Calu3 (cell line): ENCODE measurements at regions not wholly inside any gene's neighbourhood (a gene's known extent, or its start where the extent isn't known, plus 50 kb on each side); places are given as distances from the start of the nearest gene placed in this dataset.

ENCODE experiments used
- BruUV-seq: library from RNA; stranded (reverse); fragments of 400-500 nt; replicated peaks from 2 replicates; lab custom pipeline; 2021; lab: Mats Ljungman, UMichigan
- CTCF ChIA-PET: fragments of 300-600 bp; sonication (Branson Sonifier 250); formaldehyde crosslinking; loops from one replicate; lab custom pipeline; 2022; ENCODE audit warnings: antibody characterized with exemption; lab: Charles Lee
- DNase-seq: peaks from one replicate; pipeline ENCODE4 v3.0.0; 2022
- H3K27ac Mint-ChIP-seq: one replicate; pipeline ENCODE4 v1.8.0; 2022; ENCODE audit warnings: mixed read lengths; ENCODE audit not compliant: unreplicated experiment
- H3K27me3 Mint-ChIP-seq: one replicate; pipeline ENCODE4 v1.8.0; 2022; ENCODE audit warnings: mixed read lengths; ENCODE audit not compliant: unreplicated experiment
- H3K36me3 Mint-ChIP-seq: one replicate; pipeline ENCODE4 v1.8.0; 2022; ENCODE audit warnings: mild to moderate bottlenecking, moderate library complexity, mixed read lengths; ENCODE audit not compliant: insufficient read depth, unreplicated experiment
- H3K4me1 Mint-ChIP-seq: one replicate; pipeline ENCODE4 v1.8.0; 2022; ENCODE audit warnings: mild to moderate bottlenecking, low read depth, mixed read lengths; ENCODE audit not compliant: unreplicated experiment
- H3K4me3 Mint-ChIP-seq: one replicate; pipeline ENCODE4 v1.8.0; 2022; ENCODE audit warnings: mild to moderate bottlenecking, low read depth, moderate library complexity, mixed read lengths; ENCODE audit not compliant: unreplicated experiment
- H3K9me3 Mint-ChIP-seq: one replicate; pipeline ENCODE4 v1.8.0; 2022; ENCODE audit warnings: low read depth, mixed read lengths; ENCODE audit not compliant: unreplicated experiment
- intact Hi-C: fragments of 100-400 bp; cut with micrococcal nuclease; formaldehyde crosslinking; loops from one replicate; pipeline ENCODE4 v1.10.0; 2022; ENCODE audit not compliant: unreplicated experiment
- TF ChIP-seq, protein P1 (sequence below): fragments of 200-600 bp; IDR thresholded peaks from one replicate; pipeline ENCODE4 v1.8.0; 2022; ENCODE audit warnings: antibody characterized with exemption; ENCODE audit not compliant: unreplicated experiment

DNA sequence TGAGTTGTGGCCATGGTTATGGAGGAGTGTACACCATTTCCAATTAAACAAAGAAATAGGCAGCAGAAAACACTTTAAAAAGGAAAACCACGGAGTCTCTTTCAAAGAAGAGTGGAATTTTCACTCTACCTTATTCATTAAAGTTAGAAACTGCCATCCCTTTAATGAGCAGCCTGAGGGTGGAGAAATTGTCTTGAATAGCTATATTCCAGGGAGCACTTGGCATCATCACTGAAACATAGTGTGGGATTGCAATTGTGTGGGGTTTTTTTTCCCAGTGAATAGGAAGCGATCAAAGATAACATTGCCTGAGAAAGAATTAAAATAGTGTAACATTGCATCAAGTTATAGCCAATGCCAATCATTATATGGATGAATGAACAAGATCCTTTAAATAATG lies 191.6 kb downstream of the TEX36 start:
- BruUV-seq: no TSS peak
- H3K36me3 Mint-ChIP-seq: no peaks in the 10 kb centered on the region
- no peak overlapping the region for H3K4me3 Mint-ChIP-seq
- H3K9me3 Mint-ChIP-seq: no peaks in the 10 kb centered on the region
- DNase-seq: no peak
- peaks cover 55% of the 10 kb centered on the region for H3K27me3 Mint-ChIP-seq
- no peaks in the 10 kb centered on the region for H3K4me1 Mint-ChIP-seq
- no peak overlapping the region for H3K27ac Mint-ChIP-seq
- intact Hi-C loops: no loop called here
- CTCF ChIA-PET: no interaction called here
- TF ChIP-seq, protein P1, sequence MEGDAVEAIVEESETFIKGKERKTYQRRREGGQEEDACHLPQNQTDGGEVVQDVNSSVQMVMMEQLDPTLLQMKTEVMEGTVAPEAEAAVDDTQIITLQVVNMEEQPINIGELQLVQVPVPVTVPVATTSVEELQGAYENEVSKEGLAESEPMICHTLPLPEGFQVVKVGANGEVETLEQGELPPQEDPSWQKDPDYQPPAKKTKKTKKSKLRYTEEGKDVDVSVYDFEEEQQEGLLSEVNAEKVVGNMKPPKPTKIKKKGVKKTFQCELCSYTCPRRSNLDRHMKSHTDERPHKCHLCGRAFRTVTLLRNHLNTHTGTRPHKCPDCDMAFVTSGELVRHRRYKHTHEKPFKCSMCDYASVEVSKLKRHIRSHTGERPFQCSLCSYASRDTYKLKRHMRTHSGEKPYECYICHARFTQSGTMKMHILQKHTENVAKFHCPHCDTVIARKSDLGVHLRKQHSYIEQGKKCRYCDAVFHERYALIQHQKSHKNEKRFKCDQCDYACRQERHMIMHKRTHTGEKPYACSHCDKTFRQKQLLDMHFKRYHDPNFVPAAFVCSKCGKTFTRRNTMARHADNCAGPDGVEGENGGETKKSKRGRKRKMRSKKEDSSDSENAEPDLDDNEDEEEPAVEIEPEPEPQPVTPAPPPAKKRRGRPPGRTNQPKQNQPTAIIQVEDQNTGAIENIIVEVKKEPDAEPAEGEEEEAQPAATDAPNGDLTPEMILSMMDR: no peak

GRCh38 chr10:125489731-125490130 lies 193.2 kb downstream of the TEX36 start:
- Mint-ChIP-seq H3K27me3 (peaks cover 44% of the 10 kb centered on the region), H3K4me3 (no peak overlapping the region), H3K27ac (no peak overlapping the region), H3K9me3 (no peaks in the 10 kb centered on the region), H3K4me1 (no peaks in the 10 kb centered on the region), H3K36me3 (no peaks in the 10 kb centered on the region)
- intact Hi-C loops: no loop called here
- BruUV-seq: no TSS peak
- no peak for DNase-seq
- CTCF ChIA-PET: no interaction called here
- TF ChIP-seq, protein P1: no peak

DNA sequence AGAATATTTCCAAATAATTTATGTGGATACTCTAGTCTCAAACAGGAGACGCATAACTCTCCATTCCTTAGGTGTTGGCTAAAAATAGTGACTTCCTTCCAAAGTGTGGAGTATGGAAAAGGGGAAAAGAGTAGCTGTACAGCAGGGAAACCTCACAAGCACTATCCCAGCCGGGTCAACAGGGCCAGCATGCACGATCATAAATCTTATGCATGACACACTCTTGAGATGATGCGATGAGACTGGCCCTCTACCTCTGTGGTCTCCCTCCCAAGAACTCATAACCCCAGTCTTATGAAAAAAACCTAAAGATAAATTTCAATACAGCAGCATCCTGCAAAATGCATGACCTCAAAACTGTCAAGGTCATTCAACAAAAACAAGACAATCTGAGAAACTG lies 197.3 kb downstream of the TEX36 start:
- TF ChIP-seq, protein P1: no peak
- BruUV-seq: no TSS peak
- intact Hi-C loops: no loop called here

GRCh38 chr10:125484035-125484732 lies 198.8 kb downstream of the TEX36 start:
- CTCF ChIA-PET: no interaction called here
- Mint-ChIP-seq H3K27me3 (no peaks in the 10 kb centered on the region), H3K4me3 (no peak overlapping the region), H3K27ac (no peak overlapping the region), H3K4me1 (no peaks in the 10 kb centered on the region), H3K9me3 (no peaks in the 10 kb centered on the region), H3K36me3 (no peaks in the 10 kb centered on the region)
- intact Hi-C loops: no loop called here
- no peak for DNase-seq
- BruUV-seq: no TSS peak
- TF ChIP-seq, protein P1: no peak

More for the DNA sequence above, 197.3 kb downstream of the TEX36 start:
- no peaks in the 10 kb centered on the region for H3K4me1 Mint-ChIP-seq
- peaks cover 8% of the 10 kb centered on the region for H3K27me3 Mint-ChIP-seq
- no peak for DNase-seq
- no peak overlapping the region for H3K4me3 Mint-ChIP-seq
- no peaks in the 10 kb centered on the region for H3K36me3 Mint-ChIP-seq
- no peaks in the 10 kb centered on the region for H3K9me3 Mint-ChIP-seq
- CTCF ChIA-PET: no interaction called here
- no peak overlapping the region for H3K27ac Mint-ChIP-seq
